ENCODE measurements at regions not wholly inside any gene's neighbourhood (a gene's known extent, or its start where the extent isn't known, plus 50 kb on each side); places are given as distances from the start of the nearest gene placed in this dataset.

DNA sequence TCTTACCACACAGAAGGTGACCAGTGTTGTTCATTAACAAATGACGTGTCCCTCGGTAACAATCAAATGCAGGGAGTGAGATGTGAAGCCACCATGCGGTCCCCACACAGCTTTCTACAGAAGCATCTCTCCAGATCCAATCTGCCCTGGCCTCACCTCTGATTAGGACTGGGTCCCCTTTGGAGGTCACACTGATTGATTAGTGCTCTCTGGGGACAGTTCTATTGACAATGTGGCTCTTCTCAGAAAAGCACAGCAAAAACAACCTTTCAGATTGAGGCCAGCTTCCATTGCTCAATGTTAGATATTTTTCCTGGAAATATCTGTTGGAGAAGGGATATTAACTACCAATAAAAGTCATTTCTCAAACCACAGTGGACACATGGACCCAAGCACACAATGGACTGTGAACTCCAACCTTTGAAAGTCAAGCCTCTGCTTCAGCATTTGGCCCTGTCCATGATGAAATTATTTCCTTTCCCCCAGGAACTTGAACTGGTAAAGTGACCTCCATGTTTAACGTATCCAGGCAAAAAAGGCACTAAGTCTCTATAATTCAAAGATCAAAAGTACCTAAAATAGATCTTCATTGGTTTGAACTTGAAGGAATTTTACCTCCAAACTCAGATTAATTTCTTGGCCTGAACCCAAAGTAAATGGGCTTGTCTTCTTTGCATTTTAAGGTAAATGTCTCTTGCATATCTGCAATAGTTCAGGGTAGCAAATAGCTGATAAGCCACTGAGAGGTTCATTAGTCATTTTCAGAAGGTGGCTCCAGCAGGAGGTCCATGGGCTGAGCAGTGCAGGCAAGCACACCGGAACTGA is 118.5 kb downstream of the FOXA2 start:
- Histone ChIP-seq H3K36me3 (ENCODE audit: control insufficient read depth, insufficient read depth, low read length) (no peaks in the 10 kb centered on the region), H3K27me3 (ENCODE audit: control insufficient read depth, insufficient read depth, low read length) (no peaks in the 10 kb centered on the region), H3K4me3 (ENCODE audit: low read depth, low read length) (no peak overlapping the region)
- CTCF ChIA-PET, result interaction anchor here (0.5 to 0.8 kb wide), 2 partner anchors 13 to 15 kb away, joined by 3 read pairs; no protein-coding TSS in a partner anchor
- POLR2A ChIA-PET, result no interaction called here
- no peak for DNase-seq (ENCODE audit: low read depth)
- TF ChIP-seq CTCF (IDR thresholded peaks at IDR 0.05; ENCODE audit: insufficient read depth, low read depth, low read length), result no peak

DNA sequence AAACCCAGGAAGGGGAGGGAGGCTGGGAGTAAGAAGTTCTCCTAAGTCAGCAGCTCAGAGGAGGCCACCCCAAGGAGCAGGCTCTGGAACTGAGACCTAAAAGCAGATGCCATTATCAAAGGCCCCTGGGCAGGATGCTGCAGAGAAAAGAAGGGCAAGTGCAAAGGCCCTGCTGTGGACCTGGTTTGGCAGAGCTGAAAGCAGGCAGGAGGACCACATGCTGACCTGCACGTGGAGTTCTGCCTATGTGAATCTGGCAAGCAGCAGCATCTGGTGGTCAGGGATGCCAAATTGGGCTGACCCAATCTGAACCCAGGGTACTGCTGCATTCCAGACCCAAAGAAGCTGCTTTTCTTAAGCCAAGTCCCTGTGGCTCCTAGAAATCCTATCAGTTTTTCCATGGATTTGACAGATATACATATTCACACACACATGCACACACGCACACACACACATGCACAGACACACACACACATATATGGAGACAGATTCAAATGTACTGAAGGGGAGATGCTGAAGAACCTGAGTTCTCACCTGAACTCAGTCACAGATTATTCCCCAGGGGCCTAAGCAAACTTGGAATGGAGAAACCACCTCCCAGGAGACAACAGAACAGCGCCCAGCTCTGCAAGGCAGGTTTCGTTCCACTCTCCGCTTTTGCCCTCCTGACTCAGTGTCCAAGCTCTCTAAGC is 119.9 kb downstream of the FOXA2 start:
- DNase-seq (ENCODE audit: low read depth), result no peak
- ChIA-PET POLR2A (no interaction called here), CTCF (no interaction called here)
- TF ChIP-seq CTCF (IDR thresholded peaks at IDR 0.05; ENCODE audit: insufficient read depth, low read depth, low read length), result no peak
- no peak overlapping the region for H3K4me3 ChIP-seq (ENCODE audit: low read depth, low read length)
- H3K27me3 ChIP-seq (ENCODE audit: control insufficient read depth, insufficient read depth, low read length), result no peaks in the 10 kb centered on the region
- no peaks in the 10 kb centered on the region for H3K36me3 ChIP-seq (ENCODE audit: control insufficient read depth, insufficient read depth, low read length)

GRCh38 chr20:22462975-22463914 is 121.1 kb downstream of the FOXA2 start:
- Histone ChIP-seq H3K4me3 (ENCODE audit: low read depth, low read length) (no peak overlapping the region), H3K36me3 (ENCODE audit: control insufficient read depth, insufficient read depth, low read length) (no peaks in the 10 kb centered on the region), H3K27me3 (ENCODE audit: control insufficient read depth, insufficient read depth, low read length) (no peaks in the 10 kb centered on the region)
- POLR2A ChIA-PET, result no interaction called here
- CTCF ChIA-PET, result no interaction called here
- DNase-seq (ENCODE audit: low read depth), result no peak
- no peak for TF ChIP-seq CTCF (IDR thresholded peaks at IDR 0.05; ENCODE audit: insufficient read depth, low read depth, low read length)

DNA sequence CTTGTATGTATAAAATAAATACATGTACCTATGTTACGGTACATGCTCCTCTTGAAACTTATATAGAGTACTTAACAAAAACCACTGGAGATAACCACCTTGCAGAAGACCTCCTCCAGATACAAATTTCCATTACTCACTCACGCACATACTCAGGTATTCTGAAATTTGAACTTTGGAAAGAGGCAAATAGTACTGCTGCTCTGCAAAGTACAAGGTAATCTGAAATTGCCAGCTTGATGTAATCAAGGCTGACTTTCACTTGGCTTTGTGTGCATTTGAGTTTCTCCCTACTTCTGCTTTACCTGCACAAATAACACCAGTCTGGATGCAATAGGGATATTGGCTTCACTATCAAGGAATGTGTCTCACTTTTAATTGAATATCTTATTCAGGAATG is 123.6 kb downstream of the FOXA2 start:
- ChIA-PET POLR2A (no interaction called here), CTCF (no interaction called here)
- H3K36me3 ChIP-seq (ENCODE audit: control insufficient read depth, insufficient read depth, low read length), result no peaks in the 10 kb centered on the region
- no peak for DNase-seq (ENCODE audit: low read depth)
- H3K4me3 ChIP-seq (ENCODE audit: low read depth, low read length), result no peak overlapping the region
- H3K27me3 ChIP-seq (ENCODE audit: control insufficient read depth, insufficient read depth, low read length), result no peaks in the 10 kb centered on the region
- no peak for TF ChIP-seq CTCF (IDR thresholded peaks at IDR 0.05; ENCODE audit: insufficient read depth, low read depth, low read length)

DNA sequence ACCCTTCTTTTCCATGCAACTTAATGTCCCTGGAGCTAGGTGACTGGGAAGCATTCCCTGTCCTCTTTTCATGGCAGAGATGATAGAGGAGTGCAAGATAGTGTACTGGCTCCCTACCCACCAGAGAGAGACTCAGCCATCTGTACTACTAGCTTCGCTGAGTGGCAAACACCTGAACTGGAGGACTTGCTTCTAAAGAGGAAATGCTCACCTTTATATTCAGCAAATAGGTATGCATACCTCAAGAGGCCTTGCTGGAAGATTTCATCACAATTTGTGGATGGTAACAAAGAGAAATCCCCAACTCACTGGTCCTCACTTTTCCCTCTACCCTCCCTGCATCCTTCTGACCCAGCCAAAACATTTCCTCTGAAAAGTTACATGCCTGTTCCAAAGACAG is 124.1 kb downstream of the FOXA2 start:
- no peak overlapping the region for H3K4me3 ChIP-seq (ENCODE audit: low read depth, low read length)
- TF ChIP-seq CTCF (IDR thresholded peaks at IDR 0.05; ENCODE audit: insufficient read depth, low read depth, low read length), result no peak
- no peak for DNase-seq (ENCODE audit: low read depth)
- H3K27me3 ChIP-seq (ENCODE audit: control insufficient read depth, insufficient read depth, low read length), result no peaks in the 10 kb centered on the region
- no peaks in the 10 kb centered on the region for H3K36me3 ChIP-seq (ENCODE audit: control insufficient read depth, insufficient read depth, low read length)
- ChIA-PET CTCF (no interaction called here), POLR2A (no interaction called here)

All from BJ (cell line).